T-cell (primary cell): ENCODE measurements at regions not wholly inside any gene's neighbourhood (a gene's known extent, or its start where the extent isn't known, plus 50 kb on each side); places are given as distances from the start of the nearest gene placed in this dataset.

Experiments
- ATAC-seq, 4 experiments: fragments of 200-7000 bp in 3 of 4; fragments of 150-1000 bp in 1 of 4; cut with Tn5 transposase; replicated peaks in 1 of 4; 1 replicate in 3 of 4; 2 replicates in 1 of 4; pipeline ENCODE4 v1.10.0; 2021; ENCODE audit warnings: moderate library complexity in 3 of 4, mild to moderate bottlenecking in 2 of 4, moderate number of reproducible peaks in 1 of 4
- CTCF ChIA-PET, 2 donors: fragments of 300-600 bp; sonication (Branson Sonifier 250); formaldehyde crosslinking; loops; one replicate each; lab custom pipeline; 2022; ENCODE audit warnings: antibody characterized with exemption in 2 of 2; lab: Charles Lee
- POLR2A ChIA-PET, 2 donors: fragments of 300-600 bp; sonication (Branson Sonifier 250); formaldehyde crosslinking; loops; one replicate each; lab custom pipeline; 2022; ENCODE audit warnings: antibody characterized with exemption in 2 of 2; lab: Charles Lee
- DNase-seq, 35 experiments: peaks; one replicate each; pipeline versions ENCODE4 v3.0.0 to v3.0.0-alpha.2; 2013 to 2023
- H3K27ac ChIP-seq: one replicate; pipeline ENCODE4 v1.5.1; 2013; ENCODE audit warnings: low read length
- H3K27me3 ChIP-seq, 2 experiments: replicated peaks in 1 of 2; 1 replicate in 1 of 2; 2 replicates in 1 of 2; pipeline versions ENCODE4 v1.6.1 to v1.7.0; 2013; ENCODE audit warnings: low read length in 1 of 2, mixed read lengths in 1 of 2; ENCODE audit not compliant: control insufficient read depth in 2 of 2, insufficient read depth in 2 of 2; ENCODE audit errors: extremely low read depth in 1 of 2
- H3K36me3 ChIP-seq, 2 donors: 1 replicate in 1 of 2; 2 replicates in 1 of 2; pipeline versions ENCODE4 v1.6.1 to v1.7.0; 2013; ENCODE audit warnings: low read length in 1 of 2; ENCODE audit not compliant: control insufficient read depth in 2 of 2, insufficient read depth in 1 of 2; ENCODE audit errors: extremely low read depth in 1 of 2
- H3K4me1 ChIP-seq, 2 experiments: 1 replicate in 1 of 2; 2 replicates in 1 of 2; pipeline versions ENCODE4 v1.6.1 to v1.7.0; 2013; ENCODE audit warnings: low read length in 2 of 2, mixed read lengths in 1 of 2; ENCODE audit not compliant: insufficient read depth in 2 of 2, control insufficient read depth in 1 of 2; ENCODE audit errors: extremely low read depth in 1 of 2
- H3K4me3 ChIP-seq, 2 donors: 1 replicate in 1 of 2; 2 replicates in 1 of 2; pipeline versions ENCODE4 v1.5.1 to v1.7.0; 2013; ENCODE audit warnings: mild to moderate bottlenecking in 2 of 2, low read length in 1 of 2, moderate library complexity in 1 of 2; ENCODE audit not compliant: control insufficient read depth in 1 of 2; ENCODE audit errors: extremely low read depth in 1 of 2
- H3K9me3 ChIP-seq: 2 replicates; pipeline ENCODE4 v1.7.0; 2013
- H3K27ac Mint-ChIP-seq, 2 donors: one replicate each; pipeline ENCODE4 v1.8.0; 2020 to 2021; ENCODE audit warnings: mild to moderate bottlenecking in 2 of 2, mixed read lengths in 2 of 2
- H3K27me3 Mint-ChIP-seq, 2 donors: one replicate each; pipeline ENCODE4 v1.8.0; 2021 to 2022; ENCODE audit warnings: mixed read lengths in 2 of 2
- H3K36me3 Mint-ChIP-seq: one replicate; pipeline ENCODE4 v1.8.0; 2021; ENCODE audit warnings: mixed read lengths
- H3K4me1 Mint-ChIP-seq, 3 donors: one replicate each; pipeline ENCODE4 v1.8.0; 2020 to 2022; ENCODE audit warnings: mixed read lengths in 3 of 3, mild to moderate bottlenecking in 1 of 3
- H3K4me3 Mint-ChIP-seq, 3 donors: one replicate each; pipeline ENCODE4 v1.8.0; 2020 to 2022; ENCODE audit warnings: mild to moderate bottlenecking in 3 of 3, mixed read lengths in 3 of 3, moderate library complexity in 3 of 3
- H3K9me3 Mint-ChIP-seq, 3 donors: one replicate each; pipeline ENCODE4 v1.8.0; 2020 to 2022; ENCODE audit warnings: mixed read lengths in 3 of 3
- WGBS: methylation state at CpG from one replicate; pipeline ENCODE4 v1.1.5; 2013; ENCODE audit warnings: missing lambda C conversion rate; ENCODE audit not compliant: insufficient coverage; 5-methylcytosine and 5-hydroxymethylcytosine counted together

GRCh38 chr1:79785964-79786363 is 779.4 kb upstream of the ADGRL4 start:
- peaks cover 6 to 22% (median 13%) of the 10 kb centered on the region in 3 donors for H3K9me3 Mint-ChIP-seq
- no peaks in the 10 kb centered on the region for H3K4me1 Mint-ChIP-seq
- no peak for ATAC-seq
- no peaks in the 10 kb centered on the region for H3K27me3 ChIP-seq
- no peak overlapping the region for H3K4me3 Mint-ChIP-seq
- no CpG with 5 or more reads among the region's 1 CpG for WGBS
- no peak overlapping the region for H3K4me3 ChIP-seq
- H3K27ac ChIP-seq: no peak overlapping the region
- H3K27ac Mint-ChIP-seq: no peak overlapping the region
- H3K36me3 ChIP-seq: no peaks in the 10 kb centered on the region
- H3K36me3 Mint-ChIP-seq: no peaks in the 10 kb centered on the region
- POLR2A ChIA-PET: no interaction called here
- CTCF ChIA-PET: no interaction called here
- H3K27me3 Mint-ChIP-seq: no peaks in the 10 kb centered on the region
- no peak for DNase-seq
- H3K9me3 ChIP-seq: no peaks in the 10 kb centered on the region
- no peaks in the 10 kb centered on the region for H3K4me1 ChIP-seq

GRCh38 chr1:79785561-79785960 is 779.0 kb upstream of the ADGRL4 start:
- no peaks in the 10 kb centered on the region for H3K27me3 Mint-ChIP-seq
- H3K27me3 ChIP-seq: no peaks in the 10 kb centered on the region
- peaks cover 6 to 20% (median 11%) of the 10 kb centered on the region in 3 donors for H3K9me3 Mint-ChIP-seq

GRCh38 chr1:79781261-79781660 is 774.7 kb upstream of the ADGRL4 start:
- H3K27ac Mint-ChIP-seq: no peak overlapping the region
- WGBS: 67% methylated on average over 1 of the region's 3 CpGs
- H3K9me3 Mint-ChIP-seq: peaks cover 6 to 11% (median 8%) of the 10 kb centered on the region in 3 donors
- ChIA-PET POLR2A (no interaction called here), CTCF (interaction anchor here in 1 of 2 donors (0.6 kb wide), 1 partner anchor 334 kb away, joined by 3 read pairs; no protein-coding TSS in a partner anchor)
- H3K4me1 ChIP-seq: no peaks in the 10 kb centered on the region
- no peaks in the 10 kb centered on the region for H3K36me3 Mint-ChIP-seq
- no peaks in the 10 kb centered on the region for H3K36me3 ChIP-seq
- H3K27ac ChIP-seq: no peak overlapping the region
- no peaks in the 10 kb centered on the region for H3K9me3 ChIP-seq
- no peak overlapping the region for H3K4me3 ChIP-seq
- ATAC-seq (no peak), DNase-seq (no peak)
- no peaks in the 10 kb centered on the region for H3K27me3 Mint-ChIP-seq
- H3K4me1 Mint-ChIP-seq: no peaks in the 10 kb centered on the region
- no peaks in the 10 kb centered on the region for H3K27me3 ChIP-seq
- H3K4me3 Mint-ChIP-seq: no peak overlapping the region

More at GRCh38 chr1:79785561-79785960, 779.0 kb upstream of the ADGRL4 start:
- ChIA-PET CTCF (no interaction called here), POLR2A (no interaction called here)
- no peaks in the 10 kb centered on the region for H3K36me3 ChIP-seq
- no peaks in the 10 kb centered on the region for H3K4me1 ChIP-seq
- H3K27ac ChIP-seq: no peak overlapping the region
- Mint-ChIP-seq H3K4me3 (no peak overlapping the region), H3K27ac (no peak overlapping the region), H3K36me3 (no peaks in the 10 kb centered on the region), H3K4me1 (no peaks in the 10 kb centered on the region)
- DNase-seq (no peak), ATAC-seq (no peak)
- H3K9me3 ChIP-seq: no peaks in the 10 kb centered on the region
- 93% methylated on average over 2 of the region's 4 CpGs for WGBS
- no peak overlapping the region for H3K4me3 ChIP-seq

GRCh38 chr1:79777481-79778219 is 771.1 kb upstream of the ADGRL4 start:
- WGBS: no CpG with 5 or more reads among the region's 2 CpGs
- ATAC-seq: no peak
- Mint-ChIP-seq H3K9me3 (peaks cover 6 to 16% (median 6%) of the 10 kb centered on the region in 3 donors), H3K27me3 (no peaks in the 10 kb centered on the region), H3K27ac (no peak overlapping the region), H3K4me1 (no peaks in the 10 kb centered on the region), H3K4me3 (no peak overlapping the region), H3K36me3 (no peaks in the 10 kb centered on the region)
- no peaks in the 10 kb centered on the region for H3K9me3 ChIP-seq
- H3K4me3 ChIP-seq: no peak overlapping the region
- H3K36me3 ChIP-seq: no peaks in the 10 kb centered on the region
- no peaks in the 10 kb centered on the region for H3K27me3 ChIP-seq
- ChIA-PET POLR2A (no interaction called here), CTCF (no interaction called here)
- no peak overlapping the region for H3K27ac ChIP-seq
- H3K4me1 ChIP-seq: no peaks in the 10 kb centered on the region
- no peak for DNase-seq

- H3K27me3 ChIP-seq: no peaks in the 10 kb centered on the region
- no CpG with 5 or more reads among the region's 2 CpGs for WGBS
- ChIA-PET CTCF (no interaction called here), POLR2A (no interaction called here)
- Mint-ChIP-seq H3K27ac (no peak overlapping the region), H3K4me1 (no peaks in the 10 kb centered on the region), H3K9me3 (peaks cover 6 to 12% (median 11%) of the 10 kb centered on the region in 3 donors), H3K27me3 (no peaks in the 10 kb centered on the region), H3K36me3 (no peaks in the 10 kb centered on the region), H3K4me3 (no peak overlapping the region)
- ATAC-seq (no peak), DNase-seq (no peak)
- H3K36me3 ChIP-seq: no peaks in the 10 kb centered on the region
- H3K27ac ChIP-seq: no peak overlapping the region
- no peak overlapping the region for H3K4me3 ChIP-seq
- H3K4me1 ChIP-seq: no peaks in the 10 kb centered on the region
- no peaks in the 10 kb centered on the region for H3K9me3 ChIP-seq
These were observed 768.9 kb upstream of the ADGRL4 start for GRCh38 chr1:79775402-79775801.

GRCh38 chr1:79773385-79773784 is 766.9 kb upstream of the ADGRL4 start:
- Histone ChIP-seq H3K27me3 (no peaks in the 10 kb centered on the region), H3K27ac (no peak overlapping the region), H3K4me1 (no peaks in the 10 kb centered on the region), H3K9me3 (no peaks in the 10 kb centered on the region), H3K4me3 (no peak overlapping the region), H3K36me3 (no peaks in the 10 kb centered on the region)
- POLR2A ChIA-PET: no interaction called here
- H3K27me3 Mint-ChIP-seq: no peaks in the 10 kb centered on the region
- no CpG with 5 or more reads among the region's 2 CpGs for WGBS
- no peak overlapping the region for H3K4me3 Mint-ChIP-seq
- no peak for ATAC-seq
- CTCF ChIA-PET: no interaction called here
- no peaks in the 10 kb centered on the region for H3K4me1 Mint-ChIP-seq
- DNase-seq: no peak
- peaks cover 4 to 14% (median 12%) of the 10 kb centered on the region in 3 donors for H3K9me3 Mint-ChIP-seq
- H3K27ac Mint-ChIP-seq: no peak overlapping the region
- H3K36me3 Mint-ChIP-seq: no peaks in the 10 kb centered on the region
